Mesothelial cell of epicardium (in vitro differentiated cells): ENCODE measurements at regions not wholly inside any gene's neighbourhood (a gene's known extent, or its start where the extent isn't known, plus 50 kb on each side); places are given as distances from the start of the nearest gene placed in this dataset.

Experiments used
- DNase-seq, 2 experiments: peaks; one replicate each; pipeline ENCODE4 v3.0.0; 2021; ENCODE audit warnings: low spot score in 2 of 2; ENCODE audit not compliant: unreplicated experiment in 2 of 2
- H3K27ac Mint-ChIP-seq: 2 replicates; pipeline ENCODE4 v1.8.0; 2021; ENCODE audit warnings: mixed read lengths
- H3K27me3 Mint-ChIP-seq: 2 replicates; pipeline ENCODE4 v1.8.0; 2021; ENCODE audit warnings: low read depth, mixed read lengths
- H3K36me3 Mint-ChIP-seq: 2 replicates; pipeline ENCODE4 v1.8.0; 2021; ENCODE audit warnings: mixed read lengths
- H3K4me1 Mint-ChIP-seq: 2 replicates; pipeline ENCODE4 v1.8.0; 2021; ENCODE audit warnings: mixed read lengths
- H3K4me3 Mint-ChIP-seq: 2 replicates; pipeline ENCODE4 v1.8.0; 2021; ENCODE audit warnings: mild to moderate bottlenecking, moderate library complexity, mixed read lengths
- H3K9me3 Mint-ChIP-seq: 2 replicates; pipeline ENCODE4 v1.8.0; 2021; ENCODE audit warnings: mixed read lengths
- TF ChIP-seq, protein P1 (sequence below): fragments of 200-600 bp; sonication (generic); IDR thresholded peaks from one replicate; pipeline ENCODE4 v1.5.0; 2021; ENCODE audit warnings: antibody characterized with exemption; ENCODE audit not compliant: unreplicated experiment

DNA sequence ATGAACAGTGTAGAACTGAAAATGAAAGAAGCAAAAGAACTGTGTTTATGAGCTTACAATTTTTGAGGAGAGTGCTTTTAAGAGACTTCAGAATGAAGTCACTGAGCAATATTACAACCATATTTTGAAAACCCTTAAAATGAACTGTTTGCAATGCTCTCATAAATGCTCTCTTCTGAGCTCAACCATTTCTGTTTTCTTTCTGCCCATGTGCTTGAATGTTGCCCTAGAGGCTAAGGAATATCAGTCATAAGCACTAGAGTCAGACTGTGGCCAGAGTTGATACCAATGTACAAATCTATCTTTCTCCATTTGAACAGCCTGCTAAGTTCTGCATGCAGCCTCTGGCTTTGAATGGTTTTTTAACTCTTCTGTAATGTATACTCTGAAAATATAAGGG is 1092.8 kb downstream of the PCDH9 start:
- H3K27me3 Mint-ChIP-seq: no peaks in the 10 kb centered on the region
- H3K27ac Mint-ChIP-seq: no peak overlapping the region
- no peaks in the 10 kb centered on the region for H3K36me3 Mint-ChIP-seq
- TF ChIP-seq, protein P1, sequence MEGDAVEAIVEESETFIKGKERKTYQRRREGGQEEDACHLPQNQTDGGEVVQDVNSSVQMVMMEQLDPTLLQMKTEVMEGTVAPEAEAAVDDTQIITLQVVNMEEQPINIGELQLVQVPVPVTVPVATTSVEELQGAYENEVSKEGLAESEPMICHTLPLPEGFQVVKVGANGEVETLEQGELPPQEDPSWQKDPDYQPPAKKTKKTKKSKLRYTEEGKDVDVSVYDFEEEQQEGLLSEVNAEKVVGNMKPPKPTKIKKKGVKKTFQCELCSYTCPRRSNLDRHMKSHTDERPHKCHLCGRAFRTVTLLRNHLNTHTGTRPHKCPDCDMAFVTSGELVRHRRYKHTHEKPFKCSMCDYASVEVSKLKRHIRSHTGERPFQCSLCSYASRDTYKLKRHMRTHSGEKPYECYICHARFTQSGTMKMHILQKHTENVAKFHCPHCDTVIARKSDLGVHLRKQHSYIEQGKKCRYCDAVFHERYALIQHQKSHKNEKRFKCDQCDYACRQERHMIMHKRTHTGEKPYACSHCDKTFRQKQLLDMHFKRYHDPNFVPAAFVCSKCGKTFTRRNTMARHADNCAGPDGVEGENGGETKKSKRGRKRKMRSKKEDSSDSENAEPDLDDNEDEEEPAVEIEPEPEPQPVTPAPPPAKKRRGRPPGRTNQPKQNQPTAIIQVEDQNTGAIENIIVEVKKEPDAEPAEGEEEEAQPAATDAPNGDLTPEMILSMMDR: no peak
- H3K9me3 Mint-ChIP-seq: peaks cover 7% of the 10 kb centered on the region
- peaks cover 9% of the 10 kb centered on the region for H3K4me1 Mint-ChIP-seq
- DNase-seq: no peak
- H3K4me3 Mint-ChIP-seq: no peak overlapping the region

DNA sequence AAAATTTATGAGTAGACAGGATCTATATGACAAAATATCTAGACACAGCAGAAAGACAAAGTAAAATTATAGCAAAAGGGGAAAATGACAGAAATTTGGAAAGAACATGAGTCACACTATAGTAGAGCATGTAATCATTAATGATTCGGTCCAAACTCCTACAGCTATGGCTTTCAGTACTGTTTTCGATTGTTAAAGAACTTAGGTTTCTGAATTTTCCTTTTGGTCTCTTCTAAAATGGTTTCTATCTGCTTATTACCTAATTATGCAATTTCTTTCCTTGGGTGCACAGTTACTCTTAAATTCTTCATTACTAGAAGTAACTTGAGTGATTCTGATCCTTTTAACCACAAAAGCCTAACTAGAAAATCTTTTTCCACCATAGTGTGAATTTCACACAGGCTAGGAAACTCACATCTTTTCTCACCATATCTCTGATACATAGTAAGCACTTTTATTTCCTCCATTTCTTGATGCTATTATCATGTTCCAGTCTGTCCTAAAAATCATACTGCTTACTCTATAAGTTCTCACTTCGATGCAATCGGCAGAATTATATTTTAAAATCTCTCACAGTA is 1101.4 kb downstream of the PCDH9 start:
- no peak overlapping the region for H3K27ac Mint-ChIP-seq
- TF ChIP-seq, protein P1: no peak
- H3K27me3 Mint-ChIP-seq: no peaks in the 10 kb centered on the region
- H3K9me3 Mint-ChIP-seq: peaks cover 3% of the 10 kb centered on the region
- H3K4me1 Mint-ChIP-seq: no peaks in the 10 kb centered on the region
- no peak overlapping the region for H3K4me3 Mint-ChIP-seq
- DNase-seq: no peak
- no peaks in the 10 kb centered on the region for H3K36me3 Mint-ChIP-seq

DNA sequence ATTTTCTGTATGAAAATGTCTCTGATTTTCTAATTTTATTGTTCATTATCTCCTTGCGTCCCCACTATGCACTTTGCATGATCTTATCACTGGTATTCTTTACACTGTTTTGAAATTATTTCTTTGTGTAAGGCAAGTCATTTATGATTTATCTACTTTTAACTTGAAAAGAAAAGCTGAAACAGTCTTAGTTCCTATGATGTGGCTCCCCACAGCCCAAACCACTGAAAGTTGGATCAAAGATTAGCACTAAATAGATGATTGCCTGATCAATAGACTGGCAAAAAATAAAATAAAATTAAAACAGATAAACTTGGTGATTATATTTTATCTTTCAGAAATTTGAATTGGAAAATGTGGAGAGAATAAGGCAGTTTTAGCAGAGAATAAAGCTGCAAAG is 1101.9 kb downstream of the PCDH9 start:
- Mint-ChIP-seq H3K9me3 (peaks cover 3% of the 10 kb centered on the region), H3K27ac (no peak overlapping the region), H3K4me1 (no peaks in the 10 kb centered on the region), H3K4me3 (no peak overlapping the region), H3K36me3 (no peaks in the 10 kb centered on the region), H3K27me3 (no peaks in the 10 kb centered on the region)
- DNase-seq: no peak
- TF ChIP-seq, protein P1: no peak

DNA sequence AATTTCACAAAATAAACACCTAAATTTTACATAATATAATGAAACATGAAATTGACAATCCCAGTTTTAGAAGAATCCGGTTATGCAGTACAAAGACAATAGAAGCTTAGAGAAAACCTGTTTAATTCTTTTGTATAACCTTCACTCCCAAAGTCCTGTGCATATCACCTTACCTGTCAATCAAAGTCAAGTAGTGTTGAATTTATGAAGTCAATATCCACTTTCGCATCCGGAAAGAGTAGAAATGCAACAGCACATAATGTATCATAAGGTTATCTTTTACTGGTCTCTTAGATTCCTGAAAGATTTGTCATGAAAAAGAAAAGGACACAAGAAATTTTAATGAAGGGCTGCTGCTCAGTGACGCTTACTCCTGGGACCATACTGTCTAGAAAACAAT is 1112.6 kb downstream of the PCDH9 start:
- Mint-ChIP-seq H3K4me3 (no peak overlapping the region), H3K4me1 (peaks cover under 1% of the 10 kb centered on the region), H3K27me3 (no peaks in the 10 kb centered on the region), H3K27ac (no peak overlapping the region), H3K36me3 (no peaks in the 10 kb centered on the region), H3K9me3 (no peaks in the 10 kb centered on the region)
- no peak for DNase-seq
- TF ChIP-seq, protein P1: no peak

DNA sequence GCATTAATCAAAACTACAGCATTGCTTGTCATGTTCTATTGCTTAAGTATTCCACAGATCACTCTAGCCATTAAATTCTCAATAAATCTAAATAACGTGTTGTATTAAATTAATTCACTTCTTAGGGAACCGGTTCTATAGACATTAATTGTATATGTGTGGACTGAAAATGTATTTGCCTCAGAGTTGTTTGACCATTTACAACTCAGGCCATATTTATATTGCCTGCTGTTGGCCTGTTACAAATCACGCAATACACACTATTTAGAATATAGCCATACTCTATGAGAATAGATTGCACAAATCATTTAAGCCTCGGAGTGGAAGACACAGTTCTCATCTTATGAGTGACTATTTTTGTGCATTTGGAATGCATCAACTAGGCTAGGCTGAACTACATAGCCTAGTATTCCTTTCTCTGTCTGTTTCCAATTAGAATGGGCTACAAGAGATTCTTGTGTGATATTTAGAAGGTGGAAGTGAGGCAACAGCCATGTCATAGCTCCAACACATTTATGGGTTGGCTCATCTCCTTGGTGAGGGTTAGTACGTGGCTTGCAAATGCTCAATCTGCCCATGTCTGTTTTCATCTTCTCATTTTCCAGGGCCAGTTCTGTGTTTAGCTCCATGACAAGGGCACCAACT is 1116.1 kb downstream of the PCDH9 start:
- H3K4me1 Mint-ChIP-seq: peaks cover 8% of the 10 kb centered on the region
- no peaks in the 10 kb centered on the region for H3K27me3 Mint-ChIP-seq
- no peaks in the 10 kb centered on the region for H3K9me3 Mint-ChIP-seq
- H3K4me3 Mint-ChIP-seq: no peak overlapping the region
- TF ChIP-seq, protein P1: no peak
- H3K27ac Mint-ChIP-seq: no peak overlapping the region
- no peak for DNase-seq
- H3K36me3 Mint-ChIP-seq: no peaks in the 10 kb centered on the region
